Prostate gland (tissue), 2 donors: ENCODE measurements at regions not wholly inside any gene's neighbourhood (a gene's known extent, or its start where the extent isn't known, plus 50 kb on each side); places are given as distances from the start of the nearest gene placed in this dataset.
"Not testable (repeated sequence)": the region's sequence is repeated elsewhere in the genome, so short reads cannot be mapped to it uniquely, and the experiment has no call there.

Source experiments
- CTCF ChIP-seq, 4 experiments: fragments of 200-600 bp in 2 of 4; fragments of 450-650 bp in 2 of 4; sonication (generic) in 2 of 4; IDR thresholded peaks; 1 replicate in 3 of 4; 2 replicates in 1 of 4; pipeline ENCODE4 v1.5.1; 2016 to 2019; ENCODE audit warnings: antibody characterized with exemption in 4 of 4, mild to moderate bottlenecking in 2 of 4, moderate library complexity in 2 of 4
- POLR2AphosphoS5 ChIP-seq: sonication (generic); formaldehyde crosslinking; IDR thresholded peaks from one replicate; pipeline ENCODE4 v1.6.1; 2017; ENCODE audit warnings: antibody characterized with exemption

DNA sequence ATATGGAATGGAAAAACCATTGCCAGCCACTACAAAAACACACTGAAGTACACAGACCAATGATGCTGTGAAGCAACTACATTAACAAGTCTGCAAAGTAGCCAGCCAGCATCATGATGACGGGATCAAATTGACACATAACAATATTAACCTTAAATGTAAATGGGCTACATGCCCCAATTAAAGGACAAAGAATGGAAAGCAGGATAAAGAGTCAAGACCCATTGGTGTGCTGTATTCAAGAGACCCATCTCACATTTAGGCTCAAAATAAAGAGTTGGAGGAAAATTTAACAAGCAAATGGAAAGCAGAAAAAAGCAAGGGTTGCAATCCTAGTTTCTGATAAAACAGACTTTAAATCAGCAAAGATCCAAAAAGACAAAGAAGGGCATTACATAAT is 188.5 kb upstream of the HAND2 start:
- not testable (repeated sequence) for TF ChIP-seq CTCF (IDR thresholded peaks at IDR 0.05); POLR2AphosphoS5
